ENCODE measurements at regions not wholly inside any gene's neighbourhood (a gene's known extent, or its start where the extent isn't known, plus 50 kb on each side); places are given as distances from the start of the nearest gene placed in this dataset.

GRCh38 chr20:55216525-55217242 lies 741.3 kb downstream of the DOK5 start:
- H3K4me1 ChIP-seq (ENCODE audit: insufficient read depth, low read length, poor library complexity, severe bottlenecking) = no peaks in the 10 kb centered on the region
- H3K27me3 ChIP-seq (replicated peaks; ENCODE audit: insufficient read depth, low read depth, low read length, poor library complexity) = no peaks in the 10 kb centered on the region
- ChIA-PET POLR2A (ENCODE audit: low non-redundant PET) (no interaction called here), CTCF (no interaction called here)
- H3K4me3 ChIP-seq (ENCODE audit: low read depth, low read length, poor library complexity, severe bottlenecking) = no peak overlapping the region
- TF ChIP-seq CTCF (conservative IDR thresholded peaks at IDR 0.05; ENCODE audit: low read depth, low read length) (no peak), EZH2 (IDR thresholded peaks at IDR 0.05; ENCODE audit: borderline replicate concordance, low read depth, low read length, poor library complexity, severe bottlenecking) (no peak)
- no TSS peak for BruUV-seq (replicated peaks)
- H3K27ac ChIP-seq (ENCODE audit: low read depth, low read length, poor library complexity, severe bottlenecking) = no peak overlapping the region
- H3K36me3 ChIP-seq (ENCODE audit: insufficient read depth, low read length, poor library complexity, severe bottlenecking) = no peaks in the 10 kb centered on the region
- no peak for DNase-seq (ENCODE audit: low spot score)
- intact Hi-C loops (cut with micrococcal nuclease; ENCODE audit: unreplicated experiment) = no loop called here
- peaks cover 25% of the 10 kb centered on the region for H3K9me3 ChIP-seq (ENCODE audit: low read depth, low read length, poor library complexity, severe bottlenecking)

GRCh38 chr20:55213653-55214052 lies 738.3 kb downstream of the DOK5 start:
- ChIA-PET POLR2A (ENCODE audit: low non-redundant PET) (no interaction called here), CTCF (no interaction called here)
- no TSS peak for BruUV-seq (replicated peaks)
- TF ChIP-seq EZH2 (IDR thresholded peaks at IDR 0.05; ENCODE audit: borderline replicate concordance, low read depth, low read length, poor library complexity, severe bottlenecking) (no peak), CTCF (conservative IDR thresholded peaks at IDR 0.05; ENCODE audit: low read depth, low read length) (no peak)
- no peak overlapping the region for H3K4me3 ChIP-seq (ENCODE audit: low read depth, low read length, poor library complexity, severe bottlenecking)
- no peak for DNase-seq (ENCODE audit: low spot score)
- peaks cover 28% of the 10 kb centered on the region for H3K9me3 ChIP-seq (ENCODE audit: low read depth, low read length, poor library complexity, severe bottlenecking)
- no peaks in the 10 kb centered on the region for H3K36me3 ChIP-seq (ENCODE audit: insufficient read depth, low read length, poor library complexity, severe bottlenecking)
- no peaks in the 10 kb centered on the region for H3K4me1 ChIP-seq (ENCODE audit: insufficient read depth, low read length, poor library complexity, severe bottlenecking)
- intact Hi-C loops (cut with micrococcal nuclease; ENCODE audit: unreplicated experiment) = no loop called here
- H3K27me3 ChIP-seq (replicated peaks; ENCODE audit: insufficient read depth, low read depth, low read length, poor library complexity) = no peaks in the 10 kb centered on the region
- H3K27ac ChIP-seq (ENCODE audit: low read depth, low read length, poor library complexity, severe bottlenecking) = no peak overlapping the region

- TF ChIP-seq CTCF (conservative IDR thresholded peaks at IDR 0.05; ENCODE audit: low read depth, low read length) = no peak
- no peak for TF ChIP-seq EZH2 (IDR thresholded peaks at IDR 0.05; ENCODE audit: borderline replicate concordance, low read depth, low read length, poor library complexity, severe bottlenecking)
- H3K27me3 ChIP-seq (replicated peaks; ENCODE audit: insufficient read depth, low read depth, low read length, poor library complexity) = no peaks in the 10 kb centered on the region
- no peak overlapping the region for H3K27ac ChIP-seq (ENCODE audit: low read depth, low read length, poor library complexity, severe bottlenecking)
- H3K4me3 ChIP-seq (ENCODE audit: low read depth, low read length, poor library complexity, severe bottlenecking) = no peak overlapping the region
- H3K4me1 ChIP-seq (ENCODE audit: insufficient read depth, low read length, poor library complexity, severe bottlenecking) = no peaks in the 10 kb centered on the region
- ChIA-PET POLR2A (ENCODE audit: low non-redundant PET) (no interaction called here), CTCF (no interaction called here)
- peaks cover 34% of the 10 kb centered on the region for H3K9me3 ChIP-seq (ENCODE audit: low read depth, low read length, poor library complexity, severe bottlenecking)
- BruUV-seq (replicated peaks) = no TSS peak
- no peak for DNase-seq (ENCODE audit: low spot score)
- H3K36me3 ChIP-seq (ENCODE audit: insufficient read depth, low read length, poor library complexity, severe bottlenecking) = no peaks in the 10 kb centered on the region
- intact Hi-C loops (cut with micrococcal nuclease; ENCODE audit: unreplicated experiment) = no loop called here
Measured at GRCh38 chr20:55211481-55211880, 736.1 kb downstream of the DOK5 start.
